ENCODE measurements at regions not wholly inside any gene's neighbourhood (a gene's known extent, or its start where the extent isn't known, plus 50 kb on each side); places are given as distances from the start of the nearest gene placed in this dataset.

GRCh38 chr13:40158757-40159156 lies 503.3 kb downstream of the COG6 start:
- H3K27ac ChIP-seq (ENCODE audit: control insufficient read depth, insufficient read depth, low read length), result no peak overlapping the region
- FAIRE-seq (peak; percentile 20), DNase-seq (ENCODE audit: low read depth, low spot score) (no peak)
- H3K4me1 ChIP-seq (ENCODE audit: control insufficient read depth, extremely low read depth, insufficient read depth, low read length), result peaks cover 8% of the 10 kb centered on the region
- H3K9me3 ChIP-seq (ENCODE audit: control insufficient read depth, low read depth, low read length), result no peaks in the 10 kb centered on the region
- H4K20me1 ChIP-seq (ENCODE audit: control insufficient read depth, extremely low read depth, insufficient read depth, low read length), result no peaks in the 10 kb centered on the region
- H3K79me2 ChIP-seq (ENCODE audit: control insufficient read depth, insufficient read depth, low read length), result no peaks in the 10 kb centered on the region
- H3K36me3 ChIP-seq (ENCODE audit: control insufficient read depth in 2 of 2, extremely low read depth in 1 of 2, insufficient read depth in 2 of 2, low read length in 2 of 2), result no peaks in the 10 kb centered on the region
- TF ChIP-seq EZH2 (IDR thresholded peaks at IDR 0.05; ENCODE audit: low read length), result no peak
- TF ChIP-seq CTCF (optimal IDR thresholded peaks at IDR 0.05 in 1 of 3, IDR thresholded peaks at IDR 0.05 in 1 of 3, conservative IDR thresholded peaks at IDR 0.05 in 1 of 3; ENCODE audit: extremely low read depth in 1 of 3, insufficient read depth in 2 of 3, low read length in 3 of 3), result no peak
- H3K27me3 ChIP-seq (ENCODE audit: control insufficient read depth, extremely low read depth, insufficient read depth, low read length), result no peaks in the 10 kb centered on the region
- no peaks in the 10 kb centered on the region for H3K9me1 ChIP-seq (ENCODE audit: control insufficient read depth, extremely low read depth, insufficient read depth, low read length)
- H3K4me2 ChIP-seq (ENCODE audit: control insufficient read depth, extremely low read depth, insufficient read depth, low read depth, low read length), result no peak overlapping the region
- dilution Hi-C loops (cut with MboI; ENCODE audit: extremely low pct_ligation_motif_present, low sequenced_read_pairs), result no loop called here
- no peak overlapping the region for H2AFZ ChIP-seq (ENCODE audit: control insufficient read depth, low read length)
- no peak overlapping the region for H3K4me3 ChIP-seq (ENCODE audit: control insufficient read depth in 2 of 3, extremely low read depth in 1 of 3, insufficient read depth in 2 of 3, low read depth in 1 of 3, low read length in 3 of 3)
- no peak overlapping the region for H3K9ac ChIP-seq (ENCODE audit: control insufficient read depth, extremely low read depth, insufficient read depth, low read length)

GRCh38 chr13:40159736-40160135 lies 504.3 kb downstream of the COG6 start:
- H3K9me1 ChIP-seq (ENCODE audit: control insufficient read depth, extremely low read depth, insufficient read depth, low read length), result no peaks in the 10 kb centered on the region
- no peaks in the 10 kb centered on the region for H3K36me3 ChIP-seq (ENCODE audit: control insufficient read depth in 2 of 2, extremely low read depth in 1 of 2, insufficient read depth in 2 of 2, low read length in 2 of 2)
- dilution Hi-C loops (cut with MboI; ENCODE audit: extremely low pct_ligation_motif_present, low sequenced_read_pairs), result no loop called here
- no peaks in the 10 kb centered on the region for H3K27me3 ChIP-seq (ENCODE audit: control insufficient read depth, extremely low read depth, insufficient read depth, low read length)
- no peak overlapping the region for H3K4me2 ChIP-seq (ENCODE audit: control insufficient read depth, extremely low read depth, insufficient read depth, low read depth, low read length)
- TF ChIP-seq CTCF (optimal IDR thresholded peaks at IDR 0.05 in 1 of 3, IDR thresholded peaks at IDR 0.05 in 1 of 3, conservative IDR thresholded peaks at IDR 0.05 in 1 of 3; ENCODE audit: extremely low read depth in 1 of 3, insufficient read depth in 2 of 3, low read length in 3 of 3), result no peak
- TF ChIP-seq EZH2 (IDR thresholded peaks at IDR 0.05; ENCODE audit: low read length), result no peak
- H2AFZ ChIP-seq (ENCODE audit: control insufficient read depth, low read length), result no peak overlapping the region
- no peaks in the 10 kb centered on the region for H3K9me3 ChIP-seq (ENCODE audit: control insufficient read depth, low read depth, low read length)
- peaks cover 15% of the 10 kb centered on the region for H3K4me1 ChIP-seq (ENCODE audit: control insufficient read depth, extremely low read depth, insufficient read depth, low read length)
- H3K4me3 ChIP-seq (ENCODE audit: control insufficient read depth in 2 of 3, extremely low read depth in 1 of 3, insufficient read depth in 2 of 3, low read depth in 1 of 3, low read length in 3 of 3), result no peak overlapping the region
- no peak for DNase-seq (ENCODE audit: low read depth, low spot score)
- no peaks in the 10 kb centered on the region for H4K20me1 ChIP-seq (ENCODE audit: control insufficient read depth, extremely low read depth, insufficient read depth, low read length)
- no peak overlapping the region for H3K9ac ChIP-seq (ENCODE audit: control insufficient read depth, extremely low read depth, insufficient read depth, low read length)
- H3K79me2 ChIP-seq (ENCODE audit: control insufficient read depth, insufficient read depth, low read length), result no peaks in the 10 kb centered on the region
- no peak for FAIRE-seq
- no peak overlapping the region for H3K27ac ChIP-seq (ENCODE audit: control insufficient read depth, insufficient read depth, low read length)

Data from keratinocyte (primary cell).